DND-41 (cell line): ENCODE measurements at regions not wholly inside any gene's neighbourhood (a gene's known extent, or its start where the extent isn't known, plus 50 kb on each side); places are given as distances from the start of the nearest gene placed in this dataset.

Experiments used
- ATAC-seq: fragments of 200-7000 bp; cut with Tn5 transposase; 3 replicates; pipeline ENCODE4 v1.9.1; 2021; ENCODE audit warnings: low read depth; ENCODE audit not compliant: insufficient read depth
- DNase-seq: peaks from one replicate; pipeline ENCODE4 v3.0.0-alpha.2; 2020
- H2AFZ ChIP-seq: 2 replicates; pipeline ENCODE4 v1.6.0; 2012; ENCODE audit warnings: low read depth, low read length
- H3K27ac ChIP-seq: 2 replicates; pipeline ENCODE4 v1.5.1; 2012; ENCODE audit warnings: low read length, inconsistent platforms
- H3K27me3 ChIP-seq: fragments of 200-600 bp; sonication (generic); 2 replicates; pipeline ENCODE4 v1.6.0; 2012; ENCODE audit warnings: low read length, mild to moderate bottlenecking, inconsistent platforms; ENCODE audit not compliant: insufficient read depth, poor library complexity
- H3K36me3 ChIP-seq: 2 replicates; pipeline ENCODE4 v1.5.1; 2012; ENCODE audit warnings: low read length, inconsistent platforms; ENCODE audit not compliant: insufficient read depth
- H3K4me1 ChIP-seq: 2 replicates; pipeline ENCODE4 v1.5.1; 2012; ENCODE audit warnings: mild to moderate bottlenecking, low read length; ENCODE audit not compliant: insufficient read depth
- H3K4me2 ChIP-seq: 2 replicates; pipeline ENCODE4 v1.6.0; 2012; ENCODE audit warnings: mild to moderate bottlenecking, moderate library complexity, low read length, inconsistent platforms; ENCODE audit not compliant: insufficient read depth
- H3K4me3 ChIP-seq, 2 experiments: fragments of 200-600 bp in 1 of 2; shearing (Covaris generic) in 1 of 2; 2 replicates each; pipeline ENCODE4 v1.5.1; 2012 to 2016; ENCODE audit warnings: inconsistent platforms in 2 of 2, low read length in 2 of 2, mild to moderate bottlenecking in 2 of 2, low read depth in 1 of 2, moderate library complexity in 1 of 2
- H3K79me2 ChIP-seq: 2 replicates; pipeline ENCODE4 v1.6.0; 2012; ENCODE audit warnings: low read length, inconsistent platforms; ENCODE audit not compliant: insufficient read depth
- H3K9ac ChIP-seq: 2 replicates; pipeline ENCODE4 v1.6.0; 2012; ENCODE audit warnings: low read depth, mild to moderate bottlenecking, inconsistent platforms, low read length, moderate library complexity
- H3K9me3 ChIP-seq: 2 replicates; pipeline ENCODE4 v1.5.1; 2012; ENCODE audit warnings: low read length, moderate library complexity, mild to moderate bottlenecking, inconsistent platforms; ENCODE audit not compliant: insufficient read depth, severe bottlenecking
- H4K20me1 ChIP-seq: 2 replicates; pipeline ENCODE4 v1.6.0; 2012; ENCODE audit warnings: low read length; ENCODE audit not compliant: insufficient read depth
- EZH2 ChIP-seq: IDR thresholded peaks from 3 replicates; pipeline ENCODE4 v1.6.1; 2012; ENCODE audit warnings: borderline replicate concordance, low read depth, mild to moderate bottlenecking, moderate library complexity, low read length, inconsistent platforms; ENCODE audit not compliant: severe bottlenecking
- TF ChIP-seq, protein P1 (sequence below): IDR thresholded peaks from 2 replicates; pipeline ENCODE4 v1.5.1; 2012; ENCODE audit warnings: borderline replicate concordance, low read length, moderate library complexity, mild to moderate bottlenecking; ENCODE audit not compliant: poor library complexity, severe bottlenecking; ENCODE audit errors: extremely low read depth

DNA sequence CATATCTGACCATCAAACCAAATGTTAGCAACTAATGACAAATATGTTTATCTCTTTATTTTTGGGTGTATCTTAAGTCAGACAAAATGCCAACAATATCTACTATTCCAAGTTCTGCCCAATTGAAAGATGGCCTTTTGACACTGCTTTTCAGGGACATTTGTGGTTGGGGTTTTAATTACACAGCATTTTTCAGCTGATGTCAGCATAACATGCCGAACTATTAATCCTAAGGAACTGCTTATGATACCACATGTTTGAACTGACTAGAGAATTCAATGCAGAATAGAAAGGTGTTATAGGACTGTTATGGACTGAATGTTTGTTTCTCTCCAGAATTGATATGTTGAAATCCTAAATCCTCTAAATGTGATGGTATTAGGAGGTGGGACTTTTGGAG, 445.1 kb downstream of the TMA16 start:
- TF ChIP-seq, protein P1, sequence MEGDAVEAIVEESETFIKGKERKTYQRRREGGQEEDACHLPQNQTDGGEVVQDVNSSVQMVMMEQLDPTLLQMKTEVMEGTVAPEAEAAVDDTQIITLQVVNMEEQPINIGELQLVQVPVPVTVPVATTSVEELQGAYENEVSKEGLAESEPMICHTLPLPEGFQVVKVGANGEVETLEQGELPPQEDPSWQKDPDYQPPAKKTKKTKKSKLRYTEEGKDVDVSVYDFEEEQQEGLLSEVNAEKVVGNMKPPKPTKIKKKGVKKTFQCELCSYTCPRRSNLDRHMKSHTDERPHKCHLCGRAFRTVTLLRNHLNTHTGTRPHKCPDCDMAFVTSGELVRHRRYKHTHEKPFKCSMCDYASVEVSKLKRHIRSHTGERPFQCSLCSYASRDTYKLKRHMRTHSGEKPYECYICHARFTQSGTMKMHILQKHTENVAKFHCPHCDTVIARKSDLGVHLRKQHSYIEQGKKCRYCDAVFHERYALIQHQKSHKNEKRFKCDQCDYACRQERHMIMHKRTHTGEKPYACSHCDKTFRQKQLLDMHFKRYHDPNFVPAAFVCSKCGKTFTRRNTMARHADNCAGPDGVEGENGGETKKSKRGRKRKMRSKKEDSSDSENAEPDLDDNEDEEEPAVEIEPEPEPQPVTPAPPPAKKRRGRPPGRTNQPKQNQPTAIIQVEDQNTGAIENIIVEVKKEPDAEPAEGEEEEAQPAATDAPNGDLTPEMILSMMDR: no peak
- no peak for TF ChIP-seq EZH2
- no peak overlapping the region for H3K4me3 ChIP-seq

GRCh38 chr4:163941221-163941905, 446.9 kb downstream of the TMA16 start:
- Histone ChIP-seq H3K4me1 (no peaks in the 10 kb centered on the region), H3K27me3 (no peaks in the 10 kb centered on the region), H3K27ac (no peak overlapping the region), H3K4me2 (no peak overlapping the region), H3K36me3 (no peaks in the 10 kb centered on the region), H3K79me2 (no peaks in the 10 kb centered on the region), H2AFZ (no peak overlapping the region), H3K4me3 (no peak overlapping the region), H3K9ac (no peak overlapping the region), H4K20me1 (no peaks in the 10 kb centered on the region), H3K9me3 (no peaks in the 10 kb centered on the region)
- no peak for DNase-seq
- no peak for TF ChIP-seq EZH2
- TF ChIP-seq, protein P1: no peak
- no peak for ATAC-seq

More for the DNA sequence above, 445.1 kb downstream of the TMA16 start:
- H4K20me1 ChIP-seq: no peaks in the 10 kb centered on the region
- H3K27ac ChIP-seq: no peak overlapping the region
- no peak overlapping the region for H3K9ac ChIP-seq
- no peaks in the 10 kb centered on the region for H3K27me3 ChIP-seq
- no peak overlapping the region for H2AFZ ChIP-seq
- no peak overlapping the region for H3K4me2 ChIP-seq
- no peak for ATAC-seq
- H3K4me1 ChIP-seq: no peaks in the 10 kb centered on the region
- no peak for DNase-seq
- no peaks in the 10 kb centered on the region for H3K79me2 ChIP-seq
- no peaks in the 10 kb centered on the region for H3K36me3 ChIP-seq
- H3K9me3 ChIP-seq: no peaks in the 10 kb centered on the region

GRCh38 chr4:163948920-163949455, 454.5 kb downstream of the TMA16 start:
- DNase-seq (no peak), ATAC-seq (no peak)
- H3K4me3 ChIP-seq: no peak overlapping the region
- H3K9ac ChIP-seq: no peak overlapping the region
- H3K27me3 ChIP-seq: no peaks in the 10 kb centered on the region
- H3K27ac ChIP-seq: no peak overlapping the region
- no peaks in the 10 kb centered on the region for H4K20me1 ChIP-seq
- no peak overlapping the region for H3K4me2 ChIP-seq
- no peaks in the 10 kb centered on the region for H3K36me3 ChIP-seq
- no peak overlapping the region for H2AFZ ChIP-seq
- H3K4me1 ChIP-seq: no peaks in the 10 kb centered on the region
- H3K79me2 ChIP-seq: no peaks in the 10 kb centered on the region
- no peaks in the 10 kb centered on the region for H3K9me3 ChIP-seq
- TF ChIP-seq, protein P1: no peak
- no peak for TF ChIP-seq EZH2
